GM12864 (cell line): ENCODE measurements at regions not wholly inside any gene's neighbourhood (a gene's known extent, or its start where the extent isn't known, plus 50 kb on each side); places are given as distances from the start of the nearest gene placed in this dataset.

Experiments used
- DNase-seq: peaks from one replicate; pipeline ENCODE4 v3.0.0-alpha.2; 2011; ENCODE audit warnings: low read depth
- H3K4me3 ChIP-seq: 2 replicates; pipeline ENCODE4 v1.5.1; 2011; ENCODE audit warnings: mild to moderate bottlenecking, low read depth, low read length, control low read depth
- TF ChIP-seq, protein P1 (sequence below): IDR thresholded peaks from 2 replicates; pipeline ENCODE4 v1.5.1; 2011; ENCODE audit warnings: low read depth, mild to moderate bottlenecking, moderate library complexity, low read length, control low read depth, inconsistent platforms; ENCODE audit errors: missing control alignments

DNA sequence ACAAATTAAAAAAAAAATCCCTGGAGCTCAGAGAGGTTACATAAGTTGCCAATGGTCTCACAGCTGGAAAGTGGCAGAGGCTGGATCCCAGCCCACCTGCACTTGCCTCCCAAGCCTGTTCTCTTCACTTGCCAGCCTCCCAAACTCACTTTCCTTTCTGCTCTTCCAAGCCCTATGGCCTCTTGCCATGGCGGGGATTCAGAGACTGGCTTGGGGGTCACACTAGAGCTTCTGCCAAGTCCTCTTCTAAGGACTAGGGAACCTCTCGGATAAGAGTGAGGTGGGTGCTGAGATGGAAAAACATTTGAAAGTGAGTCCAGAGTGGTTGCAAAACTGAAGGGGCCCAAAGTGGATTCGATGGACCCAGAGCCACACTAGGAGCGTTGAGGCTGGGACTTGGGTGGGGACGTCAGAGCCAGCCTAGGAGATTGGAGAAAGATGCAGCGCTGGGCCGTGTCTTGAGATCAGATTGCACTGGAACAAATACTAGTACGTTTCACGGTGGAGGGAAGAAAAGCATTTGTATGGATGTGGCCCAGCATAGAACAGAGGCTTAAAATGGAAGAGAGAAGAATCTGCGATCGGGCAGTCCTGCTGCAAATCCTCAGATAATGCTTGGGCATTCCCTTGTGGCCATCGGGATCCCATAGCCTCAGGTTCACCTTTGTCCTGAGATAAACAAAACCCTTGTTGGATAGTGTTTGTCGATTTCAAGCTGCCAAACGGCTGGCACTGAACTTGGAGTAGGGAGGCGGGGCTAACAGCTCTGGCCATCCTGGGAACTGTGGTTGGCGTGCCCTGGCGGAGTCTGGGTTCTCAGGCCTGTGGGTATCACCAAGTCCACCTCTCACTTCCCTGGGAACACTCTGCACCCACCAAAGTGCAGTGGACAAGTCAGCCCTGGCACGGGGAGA, 84.8 kb downstream of the ING1 start:
- H3K4me3 ChIP-seq: no peak overlapping the region
- TF ChIP-seq, protein P1, sequence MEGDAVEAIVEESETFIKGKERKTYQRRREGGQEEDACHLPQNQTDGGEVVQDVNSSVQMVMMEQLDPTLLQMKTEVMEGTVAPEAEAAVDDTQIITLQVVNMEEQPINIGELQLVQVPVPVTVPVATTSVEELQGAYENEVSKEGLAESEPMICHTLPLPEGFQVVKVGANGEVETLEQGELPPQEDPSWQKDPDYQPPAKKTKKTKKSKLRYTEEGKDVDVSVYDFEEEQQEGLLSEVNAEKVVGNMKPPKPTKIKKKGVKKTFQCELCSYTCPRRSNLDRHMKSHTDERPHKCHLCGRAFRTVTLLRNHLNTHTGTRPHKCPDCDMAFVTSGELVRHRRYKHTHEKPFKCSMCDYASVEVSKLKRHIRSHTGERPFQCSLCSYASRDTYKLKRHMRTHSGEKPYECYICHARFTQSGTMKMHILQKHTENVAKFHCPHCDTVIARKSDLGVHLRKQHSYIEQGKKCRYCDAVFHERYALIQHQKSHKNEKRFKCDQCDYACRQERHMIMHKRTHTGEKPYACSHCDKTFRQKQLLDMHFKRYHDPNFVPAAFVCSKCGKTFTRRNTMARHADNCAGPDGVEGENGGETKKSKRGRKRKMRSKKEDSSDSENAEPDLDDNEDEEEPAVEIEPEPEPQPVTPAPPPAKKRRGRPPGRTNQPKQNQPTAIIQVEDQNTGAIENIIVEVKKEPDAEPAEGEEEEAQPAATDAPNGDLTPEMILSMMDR: no peak
- no peak for DNase-seq

DNA sequence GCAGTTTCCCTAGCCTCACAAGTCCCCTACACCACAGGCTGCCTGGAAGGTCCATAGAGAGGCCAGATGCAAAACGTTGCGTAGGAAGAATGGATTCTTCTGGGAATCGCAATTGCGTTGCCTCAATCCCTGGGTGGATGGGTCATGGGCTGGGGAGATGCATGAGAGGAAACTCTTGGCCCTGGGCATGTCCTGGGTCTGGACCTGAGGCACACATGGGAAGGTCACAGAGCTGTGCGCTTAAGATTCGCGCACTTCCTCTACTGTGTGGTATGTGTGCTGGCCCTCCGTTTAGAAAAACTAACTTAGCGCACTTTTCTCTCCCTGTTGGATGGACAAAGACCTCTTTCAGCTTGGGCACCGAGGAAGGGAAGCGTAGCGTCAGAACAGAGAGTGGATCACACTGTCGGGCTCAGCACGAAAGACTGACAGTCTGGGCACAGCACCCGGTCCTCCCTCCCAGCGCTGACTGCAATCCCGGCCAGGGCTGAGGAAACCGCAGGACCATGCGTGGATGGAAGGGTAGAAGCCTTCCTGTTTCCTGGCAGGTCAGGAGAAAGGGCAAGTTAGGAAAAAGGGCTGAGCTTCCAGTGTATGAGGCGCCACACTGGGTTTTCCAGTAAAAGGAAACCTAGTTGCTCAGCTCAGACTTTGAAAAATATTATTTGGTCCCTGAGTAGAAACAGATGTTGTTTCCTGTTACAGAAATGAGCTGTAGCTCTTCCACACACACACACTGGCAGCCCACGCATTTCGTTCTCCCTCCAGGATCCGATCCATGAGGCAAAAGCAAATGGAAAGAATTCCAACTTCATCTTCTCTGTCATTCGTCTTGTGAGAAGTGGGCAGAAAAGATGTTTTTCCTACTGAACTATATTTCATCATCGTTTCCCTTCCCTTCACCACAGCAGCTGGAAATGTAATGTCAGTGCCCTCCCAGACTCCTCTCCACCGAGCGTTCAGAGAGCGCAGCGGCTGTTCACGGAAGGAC, 86.0 kb downstream of the ING1 start:
- DNase-seq: no peak
- H3K4me3 ChIP-seq: no peak overlapping the region
- TF ChIP-seq, protein P1: no peak

DNA sequence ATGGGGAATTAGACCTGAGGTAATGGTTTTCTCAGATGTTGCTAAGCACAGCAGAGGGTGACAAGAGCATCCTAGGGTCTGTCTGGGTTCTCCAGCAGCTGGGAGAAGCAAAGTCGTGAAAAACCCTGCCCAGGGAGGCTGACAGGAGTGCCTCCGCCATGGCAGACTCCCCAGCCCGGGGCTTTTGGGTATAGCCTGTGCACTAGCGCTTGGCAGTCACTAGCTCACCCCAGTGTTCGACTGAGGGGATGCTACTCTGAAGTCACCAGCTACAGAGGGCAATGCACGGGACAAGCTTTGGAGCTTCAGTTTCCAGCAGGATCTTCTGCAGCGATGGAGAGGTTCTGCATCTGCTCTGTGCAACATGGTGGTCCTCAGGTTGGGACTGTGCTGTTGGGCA, 87.5 kb downstream of the ING1 start:
- no peak overlapping the region for H3K4me3 ChIP-seq
- TF ChIP-seq, protein P1: no peak
- DNase-seq: no peak

DNA sequence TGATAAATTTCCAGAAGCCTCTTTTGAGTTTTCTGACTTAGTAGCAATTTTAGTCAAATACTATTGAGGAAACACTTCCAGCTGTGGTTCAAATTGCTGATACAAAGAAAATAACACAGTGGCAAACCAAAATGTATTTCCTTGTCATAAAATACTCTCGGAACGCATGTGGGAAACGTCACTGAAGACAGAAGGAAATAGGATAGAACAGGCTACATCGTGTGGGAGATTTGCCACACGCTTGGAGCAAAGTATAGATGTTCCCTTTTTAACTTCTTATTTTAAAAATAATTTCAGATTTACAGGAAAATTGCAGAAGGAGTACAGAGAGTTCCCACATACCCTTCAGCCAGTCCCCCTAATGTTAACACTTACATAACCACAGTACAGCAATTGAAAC, 88.8 kb downstream of the ING1 start:
- H3K4me3 ChIP-seq: no peak overlapping the region
- DNase-seq: no peak
- TF ChIP-seq, protein P1: no peak

DNA sequence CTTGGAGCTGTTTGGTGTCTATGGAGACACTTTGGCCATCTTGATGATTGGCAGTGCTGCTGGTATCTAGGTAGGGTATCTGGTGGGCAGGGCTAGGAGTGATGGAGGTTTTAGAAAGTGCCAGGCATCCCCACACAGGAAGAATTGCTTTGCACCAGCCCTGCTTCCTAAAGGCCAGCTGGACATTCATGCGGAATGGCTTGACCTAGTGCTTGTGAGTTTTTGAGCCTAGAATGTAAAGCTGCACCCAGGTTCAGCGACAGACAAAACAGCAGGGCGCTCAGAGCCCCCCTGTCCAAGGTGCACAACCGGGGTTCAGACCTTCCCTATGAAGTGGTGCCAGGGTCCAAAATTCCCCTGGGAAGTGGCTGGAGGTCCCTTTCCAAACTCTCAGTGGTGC, 93.1 kb downstream of the ING1 start:
- TF ChIP-seq, protein P1: no peak
- H3K4me3 ChIP-seq: no peak overlapping the region
- DNase-seq: no peak

DNA sequence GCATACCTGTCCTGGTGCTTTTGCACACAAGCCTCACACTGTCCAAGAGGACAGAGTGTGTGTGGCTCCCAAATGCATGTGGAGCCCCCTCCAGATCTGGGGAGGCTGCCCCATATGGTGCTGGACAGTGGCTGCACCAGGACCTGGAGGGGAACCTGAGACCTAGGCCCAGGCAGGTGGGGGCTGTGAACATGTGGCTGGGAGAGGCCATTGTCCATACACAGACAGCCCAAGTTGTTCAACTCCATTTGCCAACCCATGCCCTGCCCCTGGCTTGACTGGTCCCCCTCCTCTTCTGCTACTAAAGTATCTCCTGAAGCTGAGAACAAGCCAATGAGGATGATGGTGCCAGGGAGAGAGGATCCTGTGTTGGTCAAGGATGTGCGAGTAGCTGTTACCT, 94.0 kb downstream of the ING1 start:
- TF ChIP-seq, protein P1: no peak
- H3K4me3 ChIP-seq: no peak overlapping the region
- no peak for DNase-seq
